Epidermal melanocyte (primary cell): ENCODE measurements at regions not wholly inside any gene's neighbourhood (a gene's known extent, or its start where the extent isn't known, plus 50 kb on each side); places are given as distances from the start of the nearest gene placed in this dataset.

Source experiments
- DNase-seq: peaks from one replicate; pipeline ENCODE4 v3.0.0; 2011; ENCODE audit warnings: low spot score; ENCODE audit not compliant: insufficient read length

DNA sequence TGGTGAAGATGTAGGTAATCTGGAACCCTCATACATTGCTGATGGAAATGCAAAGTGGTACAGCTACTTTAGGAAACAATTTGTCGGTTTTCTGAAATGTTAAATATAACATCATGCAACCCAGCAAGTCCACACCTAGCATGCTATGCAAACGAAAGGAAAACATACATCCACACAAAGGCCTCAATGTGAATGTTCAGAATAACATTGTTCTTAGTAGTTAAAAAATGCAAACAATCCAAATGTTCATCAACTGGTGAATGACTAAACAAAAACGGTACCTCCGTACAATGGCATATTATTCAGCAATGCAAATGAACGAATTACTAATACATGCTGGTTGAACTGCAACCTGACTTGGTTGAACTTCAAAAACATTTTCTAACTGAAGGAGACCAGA is 423.3 kb upstream of the THRB start:
- no peak for DNase-seq

DNA sequence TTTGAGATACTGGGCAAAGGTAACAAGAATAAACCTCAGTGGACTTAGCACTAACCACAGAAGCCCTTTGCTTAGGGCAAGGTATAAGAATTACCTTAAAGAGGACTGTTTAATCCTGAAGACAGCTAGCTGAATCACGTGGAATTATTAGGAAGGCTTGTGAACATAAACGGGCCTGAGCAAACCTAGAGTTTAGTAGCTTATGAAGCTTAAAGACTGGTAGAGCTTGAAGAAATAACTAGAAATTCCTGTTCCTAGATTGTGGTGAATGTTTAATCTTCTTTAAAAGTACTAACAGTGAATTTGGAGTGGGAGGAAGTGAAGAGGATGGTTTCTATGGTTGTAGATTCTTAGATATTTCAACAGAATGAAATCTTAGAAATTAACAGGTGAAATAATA is 428.9 kb upstream of the THRB start:
- DNase-seq = no peak

DNA sequence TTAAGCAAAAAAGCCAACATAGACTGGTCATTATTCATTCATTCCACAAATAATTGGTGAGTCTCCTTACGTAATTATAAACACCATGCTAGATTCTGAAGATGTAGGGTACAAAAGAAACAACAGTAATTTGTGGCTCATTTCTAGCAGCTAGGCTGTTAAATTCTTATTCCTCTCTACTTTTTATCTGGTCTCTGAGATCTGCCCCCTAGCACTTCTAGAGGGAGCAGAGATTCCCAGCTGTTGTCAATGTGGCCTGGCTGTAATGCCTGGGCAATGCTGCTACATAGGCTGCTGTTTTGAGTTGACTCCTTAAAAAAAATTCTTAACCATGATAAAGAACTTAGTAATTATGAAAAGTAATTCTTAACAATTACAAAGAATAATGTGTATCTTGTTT is 434.9 kb upstream of the THRB start:
- no peak for DNase-seq

DNA sequence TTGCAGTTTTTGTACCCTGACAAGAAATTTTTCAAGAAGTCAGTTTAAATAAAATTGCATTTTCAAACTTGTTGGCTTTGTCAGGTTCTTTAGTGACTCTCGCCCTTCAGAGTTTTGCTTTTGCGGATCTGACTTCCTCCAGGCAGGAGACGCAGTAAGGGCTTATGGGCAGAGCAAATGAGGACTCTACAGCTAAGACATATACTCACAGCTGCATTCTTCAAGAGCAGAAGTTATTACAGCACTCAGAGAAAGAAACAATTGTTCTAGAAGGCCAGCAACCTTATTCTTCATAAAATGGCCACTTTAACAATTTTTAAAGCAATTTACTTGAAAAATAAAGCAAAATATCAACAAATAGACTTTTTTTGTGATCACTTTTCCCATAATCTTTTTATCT is 438.8 kb upstream of the THRB start:
- no peak for DNase-seq

DNA sequence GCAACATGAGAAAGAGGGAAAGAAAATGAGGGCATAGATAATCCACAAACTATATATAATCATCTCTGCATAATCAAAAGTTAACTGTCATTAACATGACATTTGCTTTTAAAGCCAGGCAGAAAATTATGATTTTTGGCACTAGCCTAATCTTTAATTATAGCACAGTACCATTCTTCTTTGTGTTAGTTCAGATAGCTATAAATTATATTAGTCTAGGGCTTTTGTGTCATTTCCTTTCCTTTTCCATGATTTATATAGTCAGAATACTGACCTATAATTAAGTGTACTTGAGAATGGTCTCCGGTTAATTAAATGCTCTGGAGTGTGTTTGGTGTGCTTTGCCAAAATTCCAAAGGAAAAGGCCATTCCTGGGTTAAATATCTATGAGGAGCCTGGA is 441.9 kb upstream of the THRB start:
- no peak for DNase-seq

DNA sequence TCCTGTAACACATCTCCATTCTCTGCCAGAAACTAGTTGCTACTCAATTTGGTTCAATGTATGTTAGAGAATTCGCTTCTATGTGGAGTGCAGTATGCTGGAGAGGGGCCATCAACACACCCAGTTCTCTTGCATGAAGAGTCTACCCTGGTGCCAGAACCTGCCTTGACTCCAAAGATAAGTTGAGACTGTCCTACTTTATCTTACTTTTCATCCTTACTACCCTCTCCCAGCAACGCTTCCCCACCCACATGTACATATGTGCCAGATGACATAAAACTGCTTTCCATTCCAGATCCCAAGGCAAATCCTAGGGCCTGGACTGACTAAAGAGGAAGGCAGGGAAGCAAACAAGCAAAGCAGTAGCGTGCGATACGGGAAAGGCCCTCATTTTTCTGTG is 442.6 kb upstream of the THRB start:
- DNase-seq = no peak

DNA sequence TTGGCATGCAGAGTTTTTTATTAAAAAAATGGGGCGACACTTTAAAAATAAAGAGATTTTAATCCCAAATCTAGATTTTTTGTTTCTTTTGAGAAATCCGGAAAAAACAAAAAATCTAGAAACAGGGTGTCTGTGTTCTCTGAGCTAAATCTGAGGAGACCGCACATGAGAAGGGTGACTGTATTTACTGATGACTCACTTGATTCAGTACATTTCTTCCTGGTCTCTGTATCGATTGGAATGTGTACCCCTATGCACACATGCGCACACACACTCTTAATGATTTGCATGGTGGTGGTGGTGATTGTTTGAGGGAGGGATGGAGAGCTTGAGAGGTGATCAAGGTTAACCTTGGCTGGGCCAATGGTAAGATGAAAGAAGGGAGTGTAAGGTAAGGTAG is 443.1 kb upstream of the THRB start:
- no peak for DNase-seq

DNA sequence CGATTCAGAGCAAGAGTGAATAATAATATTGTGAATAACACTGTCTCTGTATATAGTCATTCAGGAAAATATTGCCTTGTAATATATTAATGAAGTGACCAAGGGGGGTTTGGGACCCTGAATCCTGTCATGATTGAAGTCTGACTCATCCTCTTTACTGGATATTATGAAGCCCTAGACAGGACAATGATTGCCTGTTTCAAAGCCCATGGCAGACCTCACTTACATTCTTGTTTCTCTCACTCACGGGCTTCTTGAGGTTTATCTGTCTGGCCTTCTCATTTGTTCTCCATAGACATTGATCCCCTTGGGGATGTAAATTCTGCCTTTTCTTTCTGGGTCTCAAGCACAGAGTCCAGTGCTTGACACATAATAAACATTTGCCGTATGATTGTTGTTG is 449.3 kb upstream of the THRB start:
- DNase-seq = no peak

DNA sequence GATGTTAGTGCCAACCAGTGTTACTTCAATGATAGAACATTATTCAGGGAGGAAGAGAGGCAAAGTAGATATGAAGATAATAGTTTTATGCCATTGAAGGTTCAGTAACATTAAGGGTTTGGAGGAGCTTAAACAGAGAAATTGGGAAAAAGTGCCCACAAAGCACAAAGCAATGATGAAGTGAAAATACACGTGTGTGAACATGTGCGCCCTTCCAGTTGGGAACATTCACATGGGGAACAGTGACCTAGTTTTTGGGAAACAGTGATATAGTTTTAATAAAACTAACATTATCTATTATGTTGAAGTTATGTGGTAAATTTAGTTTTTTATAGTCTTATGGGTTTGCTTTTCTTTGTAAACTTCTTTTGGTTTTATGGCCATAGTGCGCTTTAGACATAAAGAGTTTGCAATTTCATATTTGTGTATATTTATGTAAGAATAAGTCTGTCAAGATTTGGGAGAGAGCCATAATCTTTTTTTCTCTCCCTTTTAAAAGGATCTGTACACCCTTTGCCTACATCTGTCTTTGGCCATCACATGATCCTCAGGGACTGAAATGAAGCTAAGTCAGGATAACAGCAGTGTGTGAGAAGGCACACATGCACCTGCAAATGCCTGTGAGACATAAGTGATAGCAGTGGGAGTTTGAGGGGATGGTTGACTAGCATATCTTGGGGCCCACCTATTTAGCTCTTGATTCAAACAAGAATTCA is 450.3 kb upstream of the THRB start:
- DNase-seq = no peak

DNA sequence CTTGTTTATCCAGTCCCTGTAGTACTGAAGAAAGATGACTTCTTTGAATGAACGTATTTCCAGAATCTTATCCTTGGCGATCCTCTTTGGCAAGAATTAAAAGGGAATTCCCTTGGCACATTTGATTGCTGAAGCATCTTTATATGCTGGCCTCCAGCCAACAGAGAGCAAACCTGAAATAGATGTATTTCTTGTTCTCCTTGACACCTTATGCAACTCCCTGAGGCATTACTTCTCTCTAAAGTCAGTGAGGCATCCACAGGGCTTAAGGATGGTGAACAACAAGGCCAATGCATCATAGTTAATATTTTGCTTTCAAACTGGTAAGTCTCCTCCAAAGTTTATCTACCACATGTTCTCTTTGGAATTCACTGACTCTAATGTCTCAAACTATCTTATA is 450.9 kb upstream of the THRB start:
- no peak for DNase-seq

DNA sequence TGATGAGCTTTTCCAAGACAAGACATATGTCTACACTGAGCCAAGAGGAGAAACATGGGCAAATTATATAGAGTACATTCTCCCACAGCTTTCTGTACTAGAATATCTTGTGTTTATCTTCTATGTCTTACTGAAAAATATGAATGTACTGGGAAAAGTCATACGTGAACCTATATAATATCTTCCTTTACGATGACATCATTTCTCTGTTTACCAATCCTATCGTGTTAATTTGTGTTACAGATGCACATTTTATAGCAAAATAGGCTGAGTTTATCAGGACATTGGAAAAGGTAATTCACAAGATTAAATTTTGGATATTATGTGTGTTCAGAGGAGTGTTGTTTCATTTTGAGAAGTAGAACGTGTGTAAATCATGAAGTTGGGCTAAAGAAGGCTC is 452.5 kb upstream of the THRB start:
- no peak for DNase-seq

DNA sequence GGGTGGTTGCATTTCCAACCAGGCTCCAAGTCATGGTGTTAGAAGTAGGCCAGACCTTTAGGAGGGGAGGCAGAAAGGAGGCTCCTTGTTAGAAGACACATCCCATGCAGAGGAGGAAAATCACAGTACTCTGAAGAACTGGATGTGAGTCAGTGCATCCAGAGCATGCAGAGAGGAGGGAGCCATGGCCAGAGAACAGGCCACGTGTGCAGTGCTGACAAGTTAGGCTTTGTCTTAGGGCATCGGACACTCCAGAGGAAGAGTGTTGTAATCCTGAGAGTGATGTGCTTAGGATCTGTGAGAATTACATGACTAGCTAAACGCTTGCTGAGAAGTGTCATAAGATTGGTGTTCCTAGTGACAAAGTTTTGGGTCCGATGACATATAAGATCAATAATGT is 456.5 kb upstream of the THRB start:
- DNase-seq = no peak

DNA sequence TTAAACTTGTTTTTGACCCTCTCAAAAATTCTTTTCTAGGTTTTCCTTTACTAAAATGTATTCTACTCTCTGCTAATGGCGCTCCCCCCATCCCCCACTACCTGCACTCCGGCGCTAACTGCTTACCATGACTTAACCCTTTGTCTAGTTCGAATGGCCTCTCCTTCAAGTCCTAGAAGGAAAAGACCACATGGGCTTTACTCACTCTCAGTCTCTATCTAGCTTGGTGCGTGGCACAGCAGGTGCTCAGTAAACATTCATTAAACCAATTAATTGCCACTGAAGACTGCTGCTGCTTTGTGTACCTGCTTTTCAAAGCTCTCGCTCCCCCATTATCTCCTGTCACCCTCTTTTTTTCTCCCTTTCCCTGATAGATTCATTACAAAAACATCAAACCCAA is 457.7 kb upstream of the THRB start:
- DNase-seq = no peak

DNA sequence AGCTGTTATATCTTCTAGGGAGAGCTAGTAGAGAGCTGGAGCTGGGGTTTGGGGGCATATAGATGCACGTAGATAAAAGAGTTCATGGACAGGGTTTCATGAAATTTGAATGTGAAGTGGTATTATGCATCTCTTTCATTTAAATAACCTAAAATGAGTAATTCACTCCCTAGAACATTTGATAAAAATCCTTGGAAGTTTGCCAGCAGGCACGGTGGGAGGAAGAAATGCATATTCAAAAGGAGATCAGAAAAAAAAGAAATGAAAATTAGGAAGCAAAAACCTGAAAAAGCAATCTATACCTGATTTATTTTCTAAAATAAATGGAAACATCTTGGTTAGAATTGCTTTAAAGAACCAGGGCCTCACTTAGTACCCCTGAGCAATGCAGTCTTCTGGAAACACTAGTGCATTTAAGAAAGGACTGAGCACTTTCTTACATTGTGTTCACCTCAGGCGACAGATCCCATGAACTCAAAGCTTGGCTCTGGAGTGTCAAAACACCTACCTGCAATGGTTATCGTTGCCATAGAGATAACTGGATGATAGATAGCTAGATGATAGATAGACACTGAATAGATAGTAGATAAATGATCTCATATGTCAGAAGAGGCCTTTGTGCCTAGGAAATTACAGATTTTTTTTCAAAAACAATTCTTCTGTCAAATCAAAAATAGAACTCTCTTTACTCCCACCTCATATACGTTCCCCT is 458.6 kb upstream of the THRB start:
- no peak for DNase-seq

DNA sequence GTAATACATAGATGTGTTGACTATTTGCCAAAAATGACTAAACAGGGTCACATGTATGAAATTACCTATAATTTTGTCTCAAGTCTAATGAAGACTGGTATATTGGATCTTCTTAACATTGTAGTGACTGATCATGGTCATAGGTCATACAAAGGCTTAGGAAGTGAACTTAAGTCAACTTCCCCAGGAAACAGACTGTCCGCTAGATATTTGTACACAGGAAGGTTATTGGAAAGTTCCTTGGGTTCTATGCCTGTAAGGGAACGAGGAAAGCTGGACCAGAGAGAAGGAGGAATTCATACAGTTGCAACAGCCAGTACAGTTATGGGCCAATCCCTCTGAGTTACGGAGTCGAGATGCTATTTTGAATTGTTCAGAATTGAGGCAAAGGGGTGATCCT is 462.0 kb upstream of the THRB start:
- no peak for DNase-seq

DNA sequence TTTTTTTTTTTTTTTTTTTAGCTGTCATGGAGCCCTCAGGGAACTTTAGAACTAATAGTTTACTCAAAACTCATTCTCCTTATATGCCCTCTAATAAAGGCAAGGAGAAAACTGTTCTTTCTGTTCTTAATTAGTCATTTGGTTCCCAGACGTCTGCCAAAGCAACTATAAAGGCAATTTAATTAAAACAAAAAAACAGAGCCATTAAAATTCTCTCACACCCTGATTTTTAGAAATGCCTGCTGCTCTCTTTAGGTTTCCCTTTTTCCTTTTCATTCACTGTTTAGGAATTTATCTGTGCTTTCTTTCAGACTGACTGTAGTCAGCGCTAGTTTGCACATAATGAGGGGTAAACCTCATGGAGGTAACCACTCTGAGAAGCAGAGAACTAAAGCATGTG is 463.6 kb upstream of the THRB start:
- DNase-seq = no peak

DNA sequence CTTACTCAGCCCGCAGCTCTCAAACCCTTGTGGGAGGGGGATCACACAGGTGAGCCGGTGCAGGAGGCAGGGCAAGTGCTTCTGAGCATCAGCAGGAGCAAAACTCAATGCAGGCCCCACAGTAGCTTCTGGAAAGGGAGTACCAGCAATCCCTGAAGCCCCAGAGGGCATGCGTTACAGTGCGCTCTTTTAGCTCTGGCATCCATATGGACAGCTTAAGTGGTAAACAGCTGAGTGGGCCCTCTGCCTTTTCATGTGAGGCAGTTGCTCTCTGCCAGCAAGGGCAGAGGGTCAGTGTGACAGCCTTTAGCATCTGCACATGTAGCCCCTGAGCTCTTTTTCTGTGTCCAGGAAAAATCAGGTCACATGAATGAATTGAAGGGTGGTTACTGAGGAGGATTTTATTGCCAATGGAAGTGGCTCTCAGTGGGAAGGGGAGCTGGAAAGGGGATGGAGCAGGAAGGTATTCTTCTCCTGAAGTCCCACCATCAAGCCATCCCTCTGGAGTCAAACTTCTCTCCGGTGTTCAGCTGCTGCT is 464.3 kb upstream of the THRB start:
- no peak for DNase-seq

DNA sequence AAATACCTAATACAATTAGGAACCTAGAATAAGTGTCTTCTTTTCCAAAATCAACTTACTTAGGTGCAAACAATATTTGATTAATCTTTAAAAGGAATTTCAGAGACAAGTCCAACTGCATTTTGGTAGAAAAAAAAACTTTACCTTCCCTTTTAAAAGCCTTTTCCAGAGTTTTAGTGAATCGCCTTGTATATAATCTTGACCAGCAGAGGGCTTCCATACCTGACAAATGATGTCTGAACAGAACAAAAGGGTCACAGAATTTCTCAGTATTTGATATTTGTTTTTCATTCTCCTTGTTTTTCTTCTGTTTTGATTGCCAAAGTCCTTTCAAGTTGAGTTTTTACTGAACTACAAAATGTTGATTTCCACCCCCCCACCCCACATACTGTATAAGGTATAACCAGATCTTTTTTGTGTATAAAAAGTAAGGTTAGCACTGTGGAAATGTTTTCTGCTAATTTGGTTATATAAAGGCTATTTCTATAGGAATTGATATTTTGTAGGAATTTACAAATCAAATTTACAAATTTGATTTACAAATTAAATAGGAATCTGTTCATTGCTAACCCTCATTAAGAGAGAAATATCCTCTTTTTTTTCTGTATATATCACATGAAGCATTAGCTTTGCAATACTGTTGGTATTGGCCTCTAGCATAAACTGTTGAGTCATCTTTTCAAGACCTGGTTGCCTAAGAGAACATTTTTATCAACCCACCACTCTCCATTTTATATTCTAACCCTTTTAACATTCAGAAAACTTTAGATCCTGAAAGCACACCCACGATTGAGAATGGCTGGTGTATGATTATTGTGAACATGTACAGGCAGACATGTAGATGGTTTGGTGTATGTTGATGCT is 464.1 kb upstream of the RARB start:
- no peak for DNase-seq

DNA sequence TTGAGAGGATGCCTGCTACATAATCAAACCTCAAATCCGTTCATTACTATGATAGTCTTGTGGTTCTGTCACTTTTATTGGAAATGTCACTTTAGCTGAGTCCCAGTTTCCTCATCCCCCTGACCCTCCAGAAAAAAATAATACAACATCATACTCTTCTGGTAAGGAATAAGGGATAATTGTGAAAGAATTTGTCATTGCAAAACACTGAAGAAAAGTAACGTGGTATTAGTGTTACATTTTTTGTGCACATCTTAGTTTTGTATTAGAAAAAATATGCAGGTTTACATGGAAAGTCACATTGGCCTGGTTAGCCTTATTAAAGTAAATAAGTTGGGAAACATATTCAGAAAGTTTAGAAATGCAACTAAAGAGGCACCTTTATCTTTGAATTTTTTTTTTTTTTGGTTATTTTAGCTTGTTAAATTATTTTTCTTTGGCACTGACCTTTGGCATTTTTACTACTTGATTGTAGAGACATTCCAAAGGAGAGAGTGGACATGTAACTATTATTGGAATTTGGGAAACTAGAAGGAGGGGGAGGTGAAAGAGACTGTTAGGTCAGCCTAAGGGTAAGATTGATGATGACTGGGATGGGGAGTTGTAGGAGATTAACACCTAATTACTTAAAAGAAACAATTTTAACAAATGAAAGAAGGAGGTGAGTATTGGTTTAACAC is 462.2 kb upstream of the RARB start:
- no peak for DNase-seq

DNA sequence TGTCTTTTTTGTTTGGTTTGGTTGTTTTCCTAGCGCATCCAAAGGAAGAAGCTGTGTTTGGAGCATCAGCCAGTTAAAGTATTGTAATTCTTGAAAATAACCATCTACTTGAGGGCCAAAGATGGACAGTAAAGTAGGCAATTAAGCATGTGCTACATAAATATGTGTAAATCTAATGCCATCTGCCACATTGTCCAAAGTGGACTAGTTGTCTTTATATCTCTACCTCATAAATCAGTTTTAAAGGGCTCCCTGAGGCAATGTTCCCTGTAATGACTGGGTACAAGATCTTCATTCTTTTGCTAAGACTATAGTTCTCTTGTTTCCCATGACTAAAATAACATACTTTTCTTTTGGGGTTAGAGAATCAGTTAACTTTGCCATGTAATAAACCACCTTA is 460.0 kb upstream of the RARB start:
- no peak for DNase-seq

DNA sequence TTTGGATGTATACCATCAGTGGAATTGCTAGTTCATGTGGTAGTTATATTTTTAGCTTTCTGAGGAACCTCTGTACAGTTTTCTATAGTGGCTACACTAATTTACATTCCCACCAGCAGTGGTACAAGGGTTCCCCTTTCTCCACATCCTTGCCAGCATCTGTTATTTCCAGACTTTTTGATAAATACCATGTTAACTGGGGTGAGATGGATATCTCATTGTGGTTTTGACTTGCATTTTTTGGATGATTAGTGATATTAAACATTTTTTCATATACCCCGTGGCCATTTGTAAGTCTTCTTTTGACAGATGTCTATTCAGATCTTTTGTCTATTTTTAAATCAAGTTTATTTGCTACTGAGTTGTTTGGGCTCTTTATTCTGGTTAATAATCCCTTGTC is 455.6 kb upstream of the RARB start:
- no peak for DNase-seq

DNA sequence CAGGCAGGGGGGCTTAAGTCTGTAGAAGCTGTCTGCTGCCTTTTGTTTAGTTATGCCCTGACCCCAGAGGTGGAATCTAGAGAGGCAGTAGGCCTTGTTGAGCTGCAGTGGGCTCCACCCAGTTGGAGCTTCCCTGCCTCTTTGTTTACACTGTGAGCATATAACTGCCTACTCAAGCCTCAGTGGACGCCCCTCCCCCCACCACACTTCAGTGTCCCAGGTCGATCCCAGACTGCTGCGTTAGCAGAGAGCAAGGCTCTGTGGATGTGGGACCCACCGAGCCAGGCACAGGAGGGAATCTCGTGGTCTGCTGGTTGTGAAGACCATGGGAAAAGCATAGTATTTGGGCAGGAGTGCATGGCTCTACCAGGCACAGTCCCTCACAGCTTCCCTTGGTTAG is 446.8 kb upstream of the RARB start:
- DNase-seq = no peak
